Peyer's patch (tissue), 4 donors: ENCODE measurements at regions not wholly inside any gene's neighbourhood (a gene's known extent, or its start where the extent isn't known, plus 50 kb on each side); places are given as distances from the start of the nearest gene placed in this dataset.

Experiments used
- DNase-seq, 3 donors: peaks; one replicate each; pipeline ENCODE4 v3.0.0-alpha.2; 2017 to 2019
- H3K27ac ChIP-seq, 4 donors: fragments of 200-600 bp; sonication (generic); one replicate each; pipeline ENCODE4 v1.5.1; 2016 to 2019
- H3K27me3 ChIP-seq, 2 donors: fragments of 200-600 bp; sonication (generic); one replicate each; pipeline ENCODE4 v1.5.1; 2019
- H3K36me3 ChIP-seq, 3 donors: fragments of 200-600 bp; sonication (generic); one replicate each; pipeline ENCODE4 v1.5.1; 2016 to 2019
- H3K4me1 ChIP-seq, 4 donors: fragments of 200-600 bp; sonication (generic); one replicate each; pipeline ENCODE4 v1.5.1; 2016 to 2019
- H3K4me3 ChIP-seq, 4 donors: fragments of 200-600 bp; sonication (generic); 1 replicate in 3 of 4; 2 replicates in 1 of 4; pipeline ENCODE4 v1.5.1; 2016 to 2019; ENCODE audit warnings: mild to moderate bottlenecking in 1 of 4
- H3K9me3 ChIP-seq, 4 donors: fragments of 200-600 bp; sonication (generic); one replicate each; pipeline ENCODE4 v1.5.1; 2016 to 2019; ENCODE audit warnings: mild to moderate bottlenecking in 1 of 4
- CTCF ChIP-seq, 6 experiments: fragments of 450-650 bp in 4 of 6; fragments of 200-600 bp in 2 of 6; sonication (generic) in 1 of 6; IDR thresholded peaks; one replicate each; pipeline ENCODE4 v1.5.1; 2017 to 2019; ENCODE audit warnings: antibody characterized with exemption in 6 of 6, mild to moderate bottlenecking in 3 of 6, moderate library complexity in 1 of 6
- POLR2A ChIP-seq, 2 donors: fragments of 450-650 bp; IDR thresholded peaks; one replicate each; pipeline ENCODE4 v1.5.1; 2017; ENCODE audit warnings: antibody characterized with exemption in 2 of 2, mild to moderate bottlenecking in 2 of 2, moderate library complexity in 2 of 2

GRCh38 chr11:105215528-105215927 lies 76.0 kb upstream of the CARD18 start:
- H3K4me1 ChIP-seq = no peaks in the 10 kb centered on the region
- H3K27ac ChIP-seq = no peak overlapping the region
- no peak overlapping the region for H3K4me3 ChIP-seq
- no peak for DNase-seq
- no peaks in the 10 kb centered on the region for H3K27me3 ChIP-seq
- no peaks in the 10 kb centered on the region for H3K36me3 ChIP-seq
- no peaks in the 10 kb centered on the region for H3K9me3 ChIP-seq
- no peak for TF ChIP-seq CTCF (IDR thresholded peaks at IDR 0.05)
- TF ChIP-seq POLR2A (IDR thresholded peaks at IDR 0.05) = no peak

- Histone ChIP-seq H3K4me3 (no peak overlapping the region), H3K4me1 (no peaks in the 10 kb centered on the region), H3K27me3 (no peaks in the 10 kb centered on the region), H3K9me3 (no peaks in the 10 kb centered on the region), H3K27ac (no peak overlapping the region), H3K36me3 (no peaks in the 10 kb centered on the region)
- TF ChIP-seq CTCF (IDR thresholded peaks at IDR 0.05) = no peak
- no peak for TF ChIP-seq POLR2A (IDR thresholded peaks at IDR 0.05)
- DNase-seq = no peak
Observed at GRCh38 chr11:105211806-105212554, 72.4 kb upstream of the CARD18 start.

GRCh38 chr11:105208019-105208418 lies 68.5 kb upstream of the CARD18 start:
- Histone ChIP-seq H3K27ac (no peak overlapping the region), H3K36me3 (no peaks in the 10 kb centered on the region), H3K27me3 (no peaks in the 10 kb centered on the region), H3K4me3 (no peak overlapping the region), H3K4me1 (no peaks in the 10 kb centered on the region), H3K9me3 (no peaks in the 10 kb centered on the region)
- TF ChIP-seq CTCF (IDR thresholded peaks at IDR 0.05) (no peak), POLR2A (IDR thresholded peaks at IDR 0.05) (no peak)
- no peak for DNase-seq

GRCh38 chr11:105206633-105207032 lies 67.1 kb upstream of the CARD18 start:
- Histone ChIP-seq H3K36me3 (no peaks in the 10 kb centered on the region), H3K27me3 (no peaks in the 10 kb centered on the region), H3K9me3 (no peaks in the 10 kb centered on the region), H3K27ac (no peak overlapping the region), H3K4me3 (no peak overlapping the region), H3K4me1 (peaks cover 0 to 7% (median 0%) of the 10 kb centered on the region in 4 donors)
- TF ChIP-seq POLR2A (IDR thresholded peaks at IDR 0.05) (no peak), CTCF (IDR thresholded peaks at IDR 0.05) (no peak)
- no peak for DNase-seq

- Histone ChIP-seq H3K36me3 (no peaks in the 10 kb centered on the region), H3K27ac (no peak overlapping the region), H3K27me3 (no peaks in the 10 kb centered on the region), H3K4me1 (peaks cover 0 to 14% (median 0%) of the 10 kb centered on the region in 4 donors), H3K4me3 (no peak overlapping the region), H3K9me3 (no peaks in the 10 kb centered on the region)
- TF ChIP-seq POLR2A (IDR thresholded peaks at IDR 0.05) (no peak), CTCF (IDR thresholded peaks at IDR 0.05) (no peak)
- DNase-seq = no peak
Observed at GRCh38 chr11:105204636-105205035, 65.1 kb upstream of the CARD18 start.
